GM18511 (cell line): ENCODE measurements at regions not wholly inside any gene's neighbourhood (a gene's known extent, or its start where the extent isn't known, plus 50 kb on each side); places are given as distances from the start of the nearest gene placed in this dataset.

ENCODE experiments used
- ATAC-seq: cut with Tn5 transposase; IDR thresholded peaks from one replicate; pipeline ENCODE4 v1.9.1; 2021; ENCODE audit warnings: mild to moderate bottlenecking, moderate library complexity; ENCODE audit not compliant: unreplicated experiment

- no peak for ATAC-seq
Observed at GRCh38 chr18:5601188-5601624, 57.4 kb upstream of the EPB41L3 start.

- no peak for ATAC-seq
Observed at GRCh38 chr18:5600378-5601071, 56.7 kb upstream of the EPB41L3 start.

- no peak for ATAC-seq
Observed at GRCh38 chr18:5596585-5596984, 52.8 kb upstream of the EPB41L3 start.
